IPS-NIHi7 (cell line): ENCODE measurements at regions not wholly inside any gene's neighbourhood (a gene's known extent, or its start where the extent isn't known, plus 50 kb on each side); places are given as distances from the start of the nearest gene placed in this dataset.

Experiments used
- DNase-seq: peaks from one replicate; pipeline ENCODE4 v3.0.0; 2012; ENCODE audit warnings: mixed read lengths; ENCODE audit errors: extremely low spot score

GRCh38 chr4:36493251-36493650, 211.8 kb downstream of the DTHD1 start:
- no peak for DNase-seq

- DNase-seq: no peak
Measured at GRCh38 chr4:36494016-36494415, 212.6 kb downstream of the DTHD1 start.

GRCh38 chr4:36494747-36495146, 213.3 kb downstream of the DTHD1 start:
- DNase-seq: no peak

- DNase-seq: no peak
Measured at GRCh38 chr4:36502350-36502749, 220.9 kb downstream of the DTHD1 start.

- no peak for DNase-seq
Measured at GRCh38 chr4:36508394-36508793, 227.0 kb downstream of the DTHD1 start.

GRCh38 chr4:36509845-36510244, 228.4 kb downstream of the DTHD1 start:
- no peak for DNase-seq

- no peak for DNase-seq
Measured at GRCh38 chr4:36511785-36512184, 230.4 kb downstream of the DTHD1 start.

- DNase-seq: no peak
Measured at GRCh38 chr4:36516522-36517095, 235.2 kb downstream of the DTHD1 start.

GRCh38 chr4:36523182-36523581, 241.8 kb downstream of the DTHD1 start:
- DNase-seq: peak; percentile 8

GRCh38 chr4:36532670-36533379, 251.4 kb downstream of the DTHD1 start:
- no peak for DNase-seq

- no peak for DNase-seq
Measured at GRCh38 chr4:36533944-36534343, 252.5 kb downstream of the DTHD1 start.

GRCh38 chr4:36547383-36547782, 266.0 kb downstream of the DTHD1 start:
- DNase-seq: no peak

- DNase-seq: no peak
Measured at GRCh38 chr4:36549252-36549651, 267.8 kb downstream of the DTHD1 start.

- DNase-seq: no peak
Measured at GRCh38 chr4:36549992-36550391, 268.6 kb downstream of the DTHD1 start.

- no peak for DNase-seq
Measured at GRCh38 chr4:36551697-36552214, 270.3 kb downstream of the DTHD1 start.

- no peak for DNase-seq
Measured at GRCh38 chr4:36553029-36553428, 271.6 kb downstream of the DTHD1 start.

- no peak for DNase-seq
Measured at GRCh38 chr4:36553453-36553852, 272.0 kb downstream of the DTHD1 start.

- DNase-seq: no peak
Measured at GRCh38 chr4:36556984-36557383, 275.6 kb downstream of the DTHD1 start.

GRCh38 chr4:36568575-36568974, 287.2 kb downstream of the DTHD1 start:
- DNase-seq: no peak

- no peak for DNase-seq
Measured at GRCh38 chr4:36573441-36573840, 292.0 kb downstream of the DTHD1 start.

GRCh38 chr4:36574816-36575215, 293.4 kb downstream of the DTHD1 start:
- no peak for DNase-seq

GRCh38 chr4:36582198-36582597, 300.8 kb downstream of the DTHD1 start:
- DNase-seq: no peak

GRCh38 chr4:36587909-36588472, 306.6 kb downstream of the DTHD1 start:
- no peak for DNase-seq
